DND-41 (cell line): ENCODE measurements at regions not wholly inside any gene's neighbourhood (a gene's known extent, or its start where the extent isn't known, plus 50 kb on each side); places are given as distances from the start of the nearest gene placed in this dataset.

Source experiments
- CTCF ChIP-seq: IDR thresholded peaks from 2 replicates; pipeline ENCODE4 v1.5.1; 2012; ENCODE audit warnings: borderline replicate concordance, low read length, moderate library complexity, mild to moderate bottlenecking; ENCODE audit not compliant: poor library complexity, severe bottlenecking; ENCODE audit errors: extremely low read depth
- EZH2 ChIP-seq: IDR thresholded peaks from 3 replicates; pipeline ENCODE4 v1.6.1; 2012; ENCODE audit warnings: borderline replicate concordance, low read depth, mild to moderate bottlenecking, moderate library complexity, low read length, inconsistent platforms; ENCODE audit not compliant: severe bottlenecking

- TF ChIP-seq CTCF = no peak
- TF ChIP-seq EZH2 = no peak
Measured at GRCh38 chr6:98686008-98686601, 148.3 kb upstream of the POU3F2 start.
